HepG2 (cell line): ENCODE measurements at regions not wholly inside any gene's neighbourhood (a gene's known extent, or its start where the extent isn't known, plus 50 kb on each side); places are given as distances from the start of the nearest gene placed in this dataset.
A peak's percentile ranks its signal among the peaks of the same experiment; 100 is the strongest.

Experiments
- CCDC6 ChIP-seq: sonication (generic); formaldehyde crosslinking; IDR thresholded peaks from 2 replicates; pipeline ENCODE4 v1.8.1; 2022; ENCODE audit warnings: mild to moderate bottlenecking, missing genetic modification reagents, moderate library complexity
- CHCHD3 ChIP-seq: sonication (generic); formaldehyde crosslinking; IDR thresholded peaks from 2 replicates; pipeline ENCODE4 v1.8.0; 2022; ENCODE audit warnings: mild to moderate bottlenecking, missing genetic modification reagents, moderate library complexity
- GLI4 ChIP-seq: sonication (generic); formaldehyde crosslinking; IDR thresholded peaks from 2 replicates; pipeline ENCODE4 v1.5.1; 2020; ENCODE audit warnings: missing genetic modification reagents, mild to moderate bottlenecking, moderate library complexity, borderline replicate concordance
- IKZF1 ChIP-seq: fragments of 450-650 bp; IDR thresholded peaks from 2 replicates; pipeline ENCODE4 v1.7.1; 2016
- MIER2 ChIP-seq: IDR thresholded peaks from 2 replicates; pipeline ENCODE4 v1.6.1; 2016; ENCODE audit warnings: missing biosample characterization, missing genetic modification reagents
- SMARCE1 ChIP-seq: fragments of 450-650 bp; IDR thresholded peaks from 2 replicates; pipeline ENCODE4 v1.6.1; 2017; ENCODE audit warnings: borderline replicate concordance
- SRSF1 ChIP-seq: fragments of 200-400 bp; formaldehyde crosslinking; optimal IDR thresholded peaks from 2 replicates; pipeline ENCODE3; 2017; ENCODE audit warnings: mild to moderate bottlenecking, low read depth, low read length, moderate library complexity
- ZNF20 ChIP-seq: sonication (generic); formaldehyde crosslinking; IDR thresholded peaks from 2 replicates; pipeline ENCODE4 v1.4.0; 2020; ENCODE audit warnings: mild to moderate bottlenecking, moderate library complexity, missing genetic modification reagents
- ZNF496 ChIP-seq: sonication (generic); formaldehyde crosslinking; IDR thresholded peaks from 2 replicates; pipeline ENCODE4 v1.8.1; 2023; ENCODE audit warnings: mild to moderate bottlenecking, moderate library complexity, missing genetic modification reagents; ENCODE audit not compliant: insufficient replicate concordance
- ZNF552 ChIP-seq: sonication (generic); formaldehyde crosslinking; IDR thresholded peaks from 2 replicates; pipeline ENCODE4 v1.9.0; 2022; ENCODE audit warnings: missing genetic modification reagents, mild to moderate bottlenecking, borderline replicate concordance
- ZNF598 ChIP-seq: sonication (generic); formaldehyde crosslinking; IDR thresholded peaks from 2 replicates; pipeline ENCODE4 v1.5.1; 2020; ENCODE audit warnings: mild to moderate bottlenecking, missing genetic modification reagents, borderline replicate concordance
- ZNF746 ChIP-seq: sonication (generic); formaldehyde crosslinking; IDR thresholded peaks from 2 replicates; pipeline ENCODE4 v1.8.0; 2022; ENCODE audit warnings: mild to moderate bottlenecking, missing genetic modification reagents
- TF ChIP-seq, protein P1 (sequence below): sonication (generic); formaldehyde crosslinking; IDR thresholded peaks from 2 replicates; pipeline ENCODE4 v1.4.0; 2020; ENCODE audit warnings: mild to moderate bottlenecking, missing genetic modification reagents
- TF ChIP-seq, protein P2 (sequence below): sonication (generic); formaldehyde crosslinking; IDR thresholded peaks from 2 replicates; pipeline ENCODE4 v1.8.0; 2022; ENCODE audit warnings: mild to moderate bottlenecking, missing genetic modification reagents, moderate library complexity
- TF ChIP-seq, protein P3 (sequence below): sonication (generic); formaldehyde crosslinking; IDR thresholded peaks from 2 replicates; pipeline ENCODE4; 2020; ENCODE audit warnings: missing genetic modification reagents, mild to moderate bottlenecking, borderline replicate concordance

DNA sequence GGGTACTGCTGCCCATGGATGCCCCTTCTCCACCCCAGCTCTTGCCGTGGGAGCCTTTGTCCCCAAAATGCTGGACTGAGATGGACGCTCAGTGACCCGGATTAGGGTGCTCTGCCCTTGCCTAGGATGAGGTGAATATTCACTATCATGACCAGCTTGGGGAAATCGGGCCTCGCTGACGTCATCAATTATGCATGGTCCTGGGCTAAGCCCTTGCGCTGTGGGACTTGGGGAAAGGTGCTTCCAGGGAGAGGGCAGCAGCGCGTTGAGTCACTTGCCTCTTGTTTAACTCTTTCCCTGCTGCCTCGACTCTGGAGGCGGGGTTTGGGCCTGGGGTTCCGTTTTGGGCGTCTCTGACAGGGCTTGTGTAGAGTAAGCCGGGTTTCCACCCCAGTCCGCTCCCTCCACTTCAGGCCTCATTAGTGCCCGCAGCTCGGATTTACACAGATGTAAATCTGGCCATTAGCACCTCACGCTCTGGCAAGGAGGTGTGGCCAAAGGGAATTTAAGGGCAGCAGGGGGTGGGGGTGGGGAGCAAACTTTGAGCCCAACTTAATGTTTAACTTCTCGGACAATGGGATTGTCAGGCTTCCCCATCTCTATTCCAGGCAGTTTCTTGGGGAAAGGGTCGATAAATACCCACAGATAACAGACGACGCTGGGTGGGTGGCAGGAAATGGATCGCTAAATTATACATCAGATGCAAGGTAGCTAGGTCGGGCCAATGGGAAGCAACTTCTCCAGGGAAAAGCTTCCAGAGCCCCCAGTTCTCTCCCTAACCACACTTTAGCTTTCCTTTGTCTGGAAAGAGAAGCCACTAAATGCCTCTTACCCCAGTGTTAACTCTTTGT is 51.3 kb upstream of the TCF7L2 start (continued):
- TF ChIP-seq, protein P1, sequence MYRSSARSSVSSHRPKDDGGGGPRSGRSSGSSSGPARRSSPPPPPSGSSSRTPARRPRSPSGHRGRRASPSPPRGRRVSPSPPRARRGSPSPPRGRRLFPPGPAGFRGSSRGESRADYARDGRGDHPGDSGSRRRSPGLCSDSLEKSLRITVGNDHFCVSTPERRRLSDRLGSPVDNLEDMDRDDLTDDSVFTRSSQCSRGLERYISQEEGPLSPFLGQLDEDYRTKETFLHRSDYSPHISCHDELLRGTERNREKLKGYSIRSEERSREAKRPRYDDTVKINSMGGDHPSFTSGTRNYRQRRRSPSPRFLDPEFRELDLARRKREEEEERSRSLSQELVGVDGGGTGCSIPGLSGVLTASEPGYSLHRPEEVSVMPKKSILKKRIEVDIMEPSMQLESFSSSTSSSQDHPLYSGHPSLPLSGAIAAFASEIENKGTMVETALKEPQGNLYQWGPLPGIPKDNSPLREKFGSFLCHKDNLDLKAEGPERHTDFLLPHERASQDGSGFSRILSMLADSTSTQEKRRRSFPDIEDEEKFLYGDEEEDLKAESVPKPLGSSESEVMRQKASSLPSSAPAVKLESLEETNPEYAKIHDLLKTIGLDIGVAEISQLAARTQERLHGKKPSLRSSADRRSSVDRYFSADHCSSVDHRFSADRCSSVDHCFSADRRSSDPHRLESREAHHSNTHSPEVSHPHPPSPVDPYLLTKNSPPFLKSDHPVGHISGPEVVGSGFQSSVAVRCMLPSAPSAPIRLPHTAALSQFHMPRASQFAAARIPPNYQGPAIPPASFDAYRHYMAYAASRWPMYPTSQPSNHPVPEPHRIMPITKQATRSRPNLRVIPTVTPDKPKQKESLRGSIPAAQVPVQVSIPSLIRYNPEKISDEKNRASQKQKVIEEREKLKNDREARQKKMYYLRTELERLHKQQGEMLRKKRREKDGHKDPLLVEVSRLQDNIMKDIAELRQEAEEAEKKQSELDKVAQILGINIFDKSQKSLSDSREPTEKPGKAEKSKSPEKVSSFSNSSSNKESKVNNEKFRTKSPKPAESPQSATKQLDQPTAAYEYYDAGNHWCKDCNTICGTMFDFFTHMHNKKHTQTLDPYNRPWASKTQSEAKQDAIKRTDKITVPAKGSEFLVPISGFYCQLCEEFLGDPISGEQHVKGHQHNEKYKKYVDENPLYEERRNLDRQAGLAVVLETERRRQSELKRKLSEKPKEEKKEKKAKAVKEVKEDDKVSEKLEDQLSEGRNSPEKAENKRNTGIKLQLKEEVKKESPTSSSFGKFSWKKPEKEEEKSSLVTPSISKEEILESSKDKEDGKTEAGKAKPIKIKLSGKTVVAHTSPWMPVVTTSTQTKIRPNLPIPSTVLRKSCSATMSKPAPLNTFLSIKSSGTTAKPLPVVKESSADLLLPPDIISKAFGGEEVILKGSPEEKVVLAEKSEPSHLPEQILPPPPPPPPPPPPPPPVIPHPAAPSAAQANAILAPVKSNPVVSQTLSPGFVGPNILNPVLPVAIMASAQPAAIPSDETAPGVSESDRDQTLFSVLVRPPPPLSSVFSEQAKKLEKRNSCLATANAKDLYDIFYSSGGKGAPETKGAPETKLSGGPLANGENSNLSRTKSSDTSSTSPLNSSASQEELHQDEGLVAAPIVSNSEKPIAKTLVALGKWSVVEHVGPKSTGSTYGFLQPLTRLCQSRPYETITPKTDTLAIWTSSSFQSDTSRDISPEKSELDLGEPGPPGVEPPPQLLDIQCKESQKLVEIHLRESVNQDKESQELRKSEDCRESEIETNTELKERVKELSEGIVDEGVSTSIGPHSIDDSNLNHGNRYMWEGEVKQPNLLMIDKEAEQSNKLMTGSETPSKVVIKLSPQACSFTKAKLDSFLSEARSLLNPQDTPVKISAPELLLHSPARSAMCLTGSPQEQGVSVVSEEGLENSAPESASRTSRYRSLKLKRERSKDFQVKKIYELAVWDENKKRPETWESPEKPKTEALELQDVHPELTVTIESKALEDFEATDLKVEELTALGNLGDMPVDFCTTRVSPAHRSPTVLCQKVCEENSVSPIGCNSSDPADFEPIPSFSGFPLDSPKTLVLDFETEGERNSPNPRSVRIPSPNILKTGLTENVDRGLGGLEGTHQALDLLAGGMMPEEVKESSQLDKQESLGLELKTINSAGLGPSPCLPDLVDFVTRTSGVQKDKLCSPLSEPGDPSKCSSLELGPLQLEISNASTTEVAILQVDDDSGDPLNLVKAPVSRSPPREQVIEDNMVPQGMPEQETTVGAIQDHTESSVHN = no peak
- TF ChIP-seq MIER2 (CRISPR knock-in tag) = no peak
- peak; percentile 60; the same call in 1 of the 2 replicates for TF ChIP-seq ZNF746
- no peak for TF ChIP-seq SRSF1
- peak; percentile 69; the same call in 1 of the 2 replicates for TF ChIP-seq GLI4 (CRISPR knock-in tag)
- TF ChIP-seq ZNF20 (CRISPR knock-in tag) = no peak
- no peak; the same call in 1 of the 2 replicates for TF ChIP-seq ZNF552
- no peak for TF ChIP-seq IKZF1
- TF ChIP-seq, protein P2, sequence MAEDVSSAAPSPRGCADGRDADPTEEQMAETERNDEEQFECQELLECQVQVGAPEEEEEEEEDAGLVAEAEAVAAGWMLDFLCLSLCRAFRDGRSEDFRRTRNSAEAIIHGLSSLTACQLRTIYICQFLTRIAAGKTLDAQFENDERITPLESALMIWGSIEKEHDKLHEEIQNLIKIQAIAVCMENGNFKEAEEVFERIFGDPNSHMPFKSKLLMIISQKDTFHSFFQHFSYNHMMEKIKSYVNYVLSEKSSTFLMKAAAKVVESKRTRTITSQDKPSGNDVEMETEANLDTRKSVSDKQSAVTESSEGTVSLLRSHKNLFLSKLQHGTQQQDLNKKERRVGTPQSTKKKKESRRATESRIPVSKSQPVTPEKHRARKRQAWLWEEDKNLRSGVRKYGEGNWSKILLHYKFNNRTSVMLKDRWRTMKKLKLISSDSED (CRISPR knock-in tag) = no peak
- no peak for TF ChIP-seq ZNF496 (CRISPR knock-in tag)
- TF ChIP-seq SMARCE1 = no peak
- 0 out of 2 replicates have a peak, but pooled peaks have one; percentile 32 for TF ChIP-seq ZNF598
- TF ChIP-seq, protein P3, sequence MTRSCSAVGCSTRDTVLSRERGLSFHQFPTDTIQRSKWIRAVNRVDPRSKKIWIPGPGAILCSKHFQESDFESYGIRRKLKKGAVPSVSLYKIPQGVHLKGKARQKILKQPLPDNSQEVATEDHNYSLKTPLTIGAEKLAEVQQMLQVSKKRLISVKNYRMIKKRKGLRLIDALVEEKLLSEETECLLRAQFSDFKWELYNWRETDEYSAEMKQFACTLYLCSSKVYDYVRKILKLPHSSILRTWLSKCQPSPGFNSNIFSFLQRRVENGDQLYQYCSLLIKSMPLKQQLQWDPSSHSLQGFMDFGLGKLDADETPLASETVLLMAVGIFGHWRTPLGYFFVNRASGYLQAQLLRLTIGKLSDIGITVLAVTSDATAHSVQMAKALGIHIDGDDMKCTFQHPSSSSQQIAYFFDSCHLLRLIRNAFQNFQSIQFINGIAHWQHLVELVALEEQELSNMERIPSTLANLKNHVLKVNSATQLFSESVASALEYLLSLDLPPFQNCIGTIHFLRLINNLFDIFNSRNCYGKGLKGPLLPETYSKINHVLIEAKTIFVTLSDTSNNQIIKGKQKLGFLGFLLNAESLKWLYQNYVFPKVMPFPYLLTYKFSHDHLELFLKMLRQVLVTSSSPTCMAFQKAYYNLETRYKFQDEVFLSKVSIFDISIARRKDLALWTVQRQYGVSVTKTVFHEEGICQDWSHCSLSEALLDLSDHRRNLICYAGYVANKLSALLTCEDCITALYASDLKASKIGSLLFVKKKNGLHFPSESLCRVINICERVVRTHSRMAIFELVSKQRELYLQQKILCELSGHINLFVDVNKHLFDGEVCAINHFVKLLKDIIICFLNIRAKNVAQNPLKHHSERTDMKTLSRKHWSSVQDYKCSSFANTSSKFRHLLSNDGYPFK (CRISPR knock-in tag) = peak; percentile 57; the same call in 1 of the 2 replicates
- peak; percentile 91 for TF ChIP-seq CCDC6 (CRISPR knock-in tag)
- TF ChIP-seq CHCHD3 (CRISPR knock-in tag) = no peak
